GM12892 (cell line): ENCODE measurements at regions not wholly inside any gene's neighbourhood (a gene's known extent, or its start where the extent isn't known, plus 50 kb on each side); places are given as distances from the start of the nearest gene placed in this dataset.

Experiments
- POLR2A ChIP-seq: IDR thresholded peaks from 2 replicates; pipeline ENCODE4 v1.6.1; 2011; ENCODE audit warnings: low read depth, low read length, control low read depth
- POLR2AphosphoS5 ChIP-seq: IDR thresholded peaks from 2 replicates; pipeline ENCODE4 v1.6.1; 2011; ENCODE audit warnings: low read depth, low read length, control low read depth
- TAF1 ChIP-seq: IDR thresholded peaks from 2 replicates; pipeline ENCODE4 v1.6.1; 2011; ENCODE audit warnings: low read depth, mild to moderate bottlenecking, control low read depth, low read length, borderline replicate concordance

DNA sequence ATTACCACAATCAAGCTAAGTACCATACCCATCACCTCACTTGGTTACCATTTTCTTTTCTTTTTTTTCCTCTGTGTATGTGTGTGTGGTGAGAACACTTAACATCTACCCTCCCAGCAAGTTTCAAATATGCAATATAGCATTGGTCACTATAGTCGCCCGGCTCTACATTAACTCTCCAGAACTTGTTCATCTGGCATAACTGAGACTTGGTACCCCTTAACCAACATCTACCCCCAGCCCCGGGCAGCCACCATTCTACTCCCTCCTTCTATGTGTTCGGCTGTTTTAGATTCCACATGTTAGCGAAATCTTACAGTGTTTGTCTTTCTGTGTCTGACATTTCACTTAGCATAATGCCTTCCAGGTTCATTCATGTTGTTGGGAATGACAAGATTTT is 89.0 kb upstream of the TOP1 start:
- TF ChIP-seq POLR2A: no peak
- TF ChIP-seq POLR2AphosphoS5: no peak
- TF ChIP-seq TAF1: no peak
